ENCODE measurements at regions not wholly inside any gene's neighbourhood (a gene's known extent, or its start where the extent isn't known, plus 50 kb on each side); places are given as distances from the start of the nearest gene placed in this dataset.

DNA sequence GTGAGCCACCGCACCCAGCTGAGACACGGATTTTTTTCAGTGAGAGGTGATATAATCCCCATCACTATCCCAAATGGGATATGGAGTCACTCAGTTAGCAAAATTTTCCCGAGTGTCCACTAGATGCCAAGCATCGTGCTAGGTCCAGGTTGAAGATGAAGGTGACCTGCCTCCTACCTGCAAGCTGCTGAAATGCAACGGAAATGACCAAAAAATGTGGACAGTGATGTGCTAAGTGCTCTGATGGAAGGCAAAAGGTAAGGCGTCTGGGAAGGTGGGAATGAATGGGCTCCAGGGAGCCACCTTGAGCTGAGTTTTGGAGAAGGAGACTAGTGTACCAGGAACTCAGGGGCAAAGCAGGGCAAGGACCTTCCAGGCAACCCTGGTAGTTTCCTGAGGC is 64.6 kb downstream of the CALM1 start:
- TF ChIP-seq CTCF (IDR thresholded peaks at IDR 0.05) (no peak), POLR2A (IDR thresholded peaks at IDR 0.05) (no peak)
